OCI-LY1 (cell line): ENCODE measurements at regions not wholly inside any gene's neighbourhood (a gene's known extent, or its start where the extent isn't known, plus 50 kb on each side); places are given as distances from the start of the nearest gene placed in this dataset.

ENCODE experiments used
- CTCF ChIP-seq: fragments of 200-600 bp; sonication (generic), shearing (Covaris generic); IDR thresholded peaks from 2 replicates; pipeline ENCODE4 v1.5.1; 2017; ENCODE audit warnings: mild to moderate bottlenecking, antibody characterized with exemption, low read length, moderate library complexity, mixed read lengths
- EZH2 ChIP-seq: fragments of 200-600 bp; sonication (generic), shearing (Covaris generic); IDR thresholded peaks from 2 replicates; pipeline ENCODE4 v1.8.0; 2017; ENCODE audit warnings: borderline replicate concordance, mixed run types, mild to moderate bottlenecking, antibody characterized with exemption, low read length, moderate library complexity, mixed read lengths

- TF ChIP-seq CTCF: no peak
- TF ChIP-seq EZH2: no peak
Observed at GRCh38 chr9:109555215-109555614, 57.1 kb upstream of the PTPN3 start.
